ENCODE measurements at regions not wholly inside any gene's neighbourhood (a gene's known extent, or its start where the extent isn't known, plus 50 kb on each side); places are given as distances from the start of the nearest gene placed in this dataset.
A peak's percentile ranks its signal among the peaks of the same experiment; 100 is the strongest.

DNA sequence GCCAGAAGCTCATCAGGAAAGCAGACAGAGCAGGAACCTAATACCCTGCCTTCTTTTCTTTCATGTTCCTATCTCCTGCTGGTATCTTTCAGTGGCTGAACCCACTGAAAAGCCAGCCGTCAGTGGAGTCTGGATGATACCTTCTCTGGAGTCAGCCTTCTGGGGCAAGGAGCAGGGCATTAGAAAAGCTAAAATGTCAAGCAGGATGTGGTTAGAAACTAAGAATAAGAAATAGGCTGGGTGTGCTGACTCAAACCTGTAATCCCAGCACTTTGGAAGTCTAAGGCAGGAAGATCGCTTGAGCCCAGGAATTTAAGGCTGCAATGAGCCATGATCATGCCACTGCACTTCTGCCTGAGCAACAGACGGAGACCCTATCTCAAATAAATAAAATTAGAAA, 642.0 kb upstream of the FSHR start:
- no peak overlapping the region for H3K27ac Mint-ChIP-seq

More for the DNA sequence above, 642.0 kb upstream of the FSHR start:
- Histone ChIP-seq H3K4me2 (no peak overlapping the region), H3K9me2 (ENCODE audit: insufficient read depth) (no peaks in the 10 kb centered on the region; the same call in 1 of the 2 replicates), H3F3A (replicated peaks; ENCODE audit: low read depth) (no peaks in the 10 kb centered on the region), H3K27ac (ENCODE audit: low read depth) (no peak overlapping the region), H3K4me3 (no peak overlapping the region), H4K20me1 (replicated peaks; ENCODE audit: insufficient read depth) (no peaks in the 10 kb centered on the region), H3K4me1 (ENCODE audit: insufficient read depth) (no peaks in the 10 kb centered on the region), H2AFZ (peak overlapping the region; percentile 74; the same call in 1 of the 2 replicates), H3K79me2 (replicated peaks; ENCODE audit: insufficient read depth) (no peaks in the 10 kb centered on the region), H3K27me3 (ENCODE audit: insufficient read depth) (no peaks in the 10 kb centered on the region), H3K36me3 (ENCODE audit: insufficient read depth) (no peaks in the 10 kb centered on the region)
- peaks cover 9% of the 10 kb centered on the region for H3K27me3 Mint-ChIP-seq (ENCODE audit: insufficient read depth, low read depth, poor library complexity)
- ATAC-seq (no peak), DNase-seq (ENCODE audit: low spot score) (no peak)
- H3K4me3 Mint-ChIP-seq: no peak overlapping the region
- peaks cover 7% of the 10 kb centered on the region; the same call in 2 of the 3 replicates for H3K9me3 Mint-ChIP-seq
- peaks cover 5% of the 10 kb centered on the region; the same call in 2 of the 3 replicates for H3K36me3 Mint-ChIP-seq (ENCODE audit: low read depth)
- no peaks in the 10 kb centered on the region for H3K4me1 Mint-ChIP-seq
- no peak for TF ChIP-seq POLR2AphosphoS5 (IDR thresholded peaks at IDR 0.05; ENCODE audit: low read depth)
- TF ChIP-seq, protein P1, sequence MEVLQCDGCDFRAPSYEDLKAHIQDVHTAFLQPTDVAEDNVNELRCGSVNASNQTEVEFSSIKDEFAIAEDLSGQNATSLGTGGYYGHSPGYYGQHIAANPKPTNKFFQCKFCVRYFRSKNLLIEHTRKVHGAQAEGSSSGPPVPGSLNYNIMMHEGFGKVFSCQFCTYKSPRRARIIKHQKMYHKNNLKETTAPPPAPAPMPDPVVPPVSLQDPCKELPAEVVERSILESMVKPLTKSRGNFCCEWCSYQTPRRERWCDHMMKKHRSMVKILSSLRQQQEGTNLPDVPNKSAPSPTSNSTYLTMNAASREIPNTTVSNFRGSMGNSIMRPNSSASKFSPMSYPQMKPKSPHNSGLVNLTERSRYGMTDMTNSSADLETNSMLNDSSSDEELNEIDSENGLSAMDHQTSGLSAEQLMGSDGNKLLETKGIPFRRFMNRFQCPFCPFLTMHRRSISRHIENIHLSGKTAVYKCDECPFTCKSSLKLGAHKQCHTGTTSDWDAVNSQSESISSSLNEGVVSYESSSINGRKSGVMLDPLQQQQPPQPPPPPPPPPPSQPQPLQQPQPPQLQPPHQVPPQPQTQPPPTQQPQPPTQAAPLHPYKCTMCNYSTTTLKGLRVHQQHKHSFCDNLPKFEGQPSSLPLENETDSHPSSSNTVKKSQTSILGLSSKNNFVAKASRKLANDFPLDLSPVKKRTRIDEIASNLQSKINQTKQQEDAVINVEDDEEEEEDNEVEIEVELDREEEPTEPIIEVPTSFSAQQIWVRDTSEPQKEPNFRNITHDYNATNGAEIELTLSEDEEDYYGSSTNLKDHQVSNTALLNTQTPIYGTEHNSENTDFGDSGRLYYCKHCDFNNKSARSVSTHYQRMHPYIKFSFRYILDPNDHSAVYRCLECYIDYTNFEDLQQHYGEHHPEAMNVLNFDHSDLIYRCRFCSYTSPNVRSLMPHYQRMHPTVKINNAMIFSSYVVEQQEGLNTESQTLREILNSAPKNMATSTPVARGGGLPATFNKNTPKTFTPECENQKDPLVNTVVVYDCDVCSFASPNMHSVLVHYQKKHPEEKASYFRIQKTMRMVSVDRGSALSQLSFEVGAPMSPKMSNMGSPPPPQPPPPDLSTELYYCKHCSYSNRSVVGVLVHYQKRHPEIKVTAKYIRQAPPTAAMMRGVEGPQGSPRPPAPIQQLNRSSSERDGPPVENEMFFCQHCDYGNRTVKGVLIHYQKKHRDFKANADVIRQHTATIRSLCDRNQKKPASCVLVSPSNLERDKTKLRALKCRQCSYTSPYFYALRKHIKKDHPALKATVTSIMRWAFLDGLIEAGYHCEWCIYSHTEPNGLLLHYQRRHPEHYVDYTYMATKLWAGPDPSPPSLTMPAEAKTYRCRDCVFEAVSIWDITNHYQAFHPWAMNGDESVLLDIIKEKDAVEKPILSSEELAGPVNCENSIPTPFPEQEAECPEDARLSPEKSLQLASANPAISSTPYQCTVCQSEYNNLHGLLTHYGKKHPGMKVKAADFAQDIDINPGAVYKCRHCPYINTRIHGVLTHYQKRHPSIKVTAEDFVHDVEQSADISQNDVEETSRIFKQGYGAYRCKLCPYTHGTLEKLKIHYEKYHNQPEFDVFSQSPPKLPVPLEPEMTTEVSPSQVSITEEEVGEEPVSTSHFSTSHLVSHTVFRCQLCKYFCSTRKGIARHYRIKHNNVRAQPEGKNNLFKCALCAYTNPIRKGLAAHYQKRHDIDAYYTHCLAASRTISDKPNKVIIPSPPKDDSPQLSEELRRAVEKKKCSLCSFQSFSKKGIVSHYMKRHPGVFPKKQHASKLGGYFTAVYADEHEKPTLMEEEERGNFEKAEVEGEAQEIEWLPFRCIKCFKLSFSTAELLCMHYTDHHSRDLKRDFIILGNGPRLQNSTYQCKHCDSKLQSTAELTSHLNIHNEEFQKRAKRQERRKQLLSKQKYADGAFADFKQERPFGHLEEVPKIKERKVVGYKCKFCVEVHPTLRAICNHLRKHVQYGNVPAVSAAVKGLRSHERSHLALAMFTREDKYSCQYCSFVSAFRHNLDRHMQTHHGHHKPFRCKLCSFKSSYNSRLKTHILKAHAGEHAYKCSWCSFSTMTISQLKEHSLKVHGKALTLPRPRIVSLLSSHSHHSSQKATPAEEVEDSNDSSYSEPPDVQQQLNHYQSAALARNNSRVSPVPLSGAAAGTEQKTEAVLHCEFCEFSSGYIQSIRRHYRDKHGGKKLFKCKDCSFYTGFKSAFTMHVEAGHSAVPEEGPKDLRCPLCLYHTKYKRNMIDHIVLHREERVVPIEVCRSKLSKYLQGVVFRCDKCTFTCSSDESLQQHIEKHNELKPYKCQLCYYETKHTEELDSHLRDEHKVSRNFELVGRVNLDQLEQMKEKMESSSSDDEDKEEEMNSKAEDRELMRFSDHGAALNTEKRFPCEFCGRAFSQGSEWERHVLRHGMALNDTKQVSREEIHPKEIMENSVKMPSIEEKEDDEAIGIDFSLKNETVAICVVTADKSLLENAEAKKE (CRISPR knock-in tag; IDR thresholded peaks at IDR 0.05): no peak

Data from GM23338 (cell line).